H1 (cell line): ENCODE measurements at regions not wholly inside any gene's neighbourhood (a gene's known extent, or its start where the extent isn't known, plus 50 kb on each side); places are given as distances from the start of the nearest gene placed in this dataset.
A peak's percentile ranks its signal among the peaks of the same experiment; 100 is the strongest.

Experiments used
- BACH1 ChIP-seq: IDR thresholded peaks from 2 replicates; pipeline ENCODE4 v1.6.1; 2012; ENCODE audit warnings: low read length, improper control_type of control experiment
- CEBPB ChIP-seq: IDR thresholded peaks from 2 replicates; pipeline ENCODE4 v1.6.1; 2012; ENCODE audit warnings: low read depth, low read length
- HDAC6 ChIP-seq: IDR thresholded peaks from one replicate; pipeline ENCODE4 v1.7.1; 2012; ENCODE audit warnings: low read depth, mild to moderate bottlenecking, inconsistent platforms, low read length, moderate library complexity
- PHF8 ChIP-seq: fragments of 200-600 bp; sonication (generic); conservative IDR thresholded peaks from 2 replicates; pipeline ENCODE4 v1.7.1; 2012; ENCODE audit warnings: low read depth, mild to moderate bottlenecking, inconsistent platforms, low read length, moderate library complexity
- SIX5 ChIP-seq: IDR thresholded peaks from 2 replicates; pipeline ENCODE4 v1.6.1; 2011; ENCODE audit warnings: mild to moderate bottlenecking, low read depth, low read length

DNA sequence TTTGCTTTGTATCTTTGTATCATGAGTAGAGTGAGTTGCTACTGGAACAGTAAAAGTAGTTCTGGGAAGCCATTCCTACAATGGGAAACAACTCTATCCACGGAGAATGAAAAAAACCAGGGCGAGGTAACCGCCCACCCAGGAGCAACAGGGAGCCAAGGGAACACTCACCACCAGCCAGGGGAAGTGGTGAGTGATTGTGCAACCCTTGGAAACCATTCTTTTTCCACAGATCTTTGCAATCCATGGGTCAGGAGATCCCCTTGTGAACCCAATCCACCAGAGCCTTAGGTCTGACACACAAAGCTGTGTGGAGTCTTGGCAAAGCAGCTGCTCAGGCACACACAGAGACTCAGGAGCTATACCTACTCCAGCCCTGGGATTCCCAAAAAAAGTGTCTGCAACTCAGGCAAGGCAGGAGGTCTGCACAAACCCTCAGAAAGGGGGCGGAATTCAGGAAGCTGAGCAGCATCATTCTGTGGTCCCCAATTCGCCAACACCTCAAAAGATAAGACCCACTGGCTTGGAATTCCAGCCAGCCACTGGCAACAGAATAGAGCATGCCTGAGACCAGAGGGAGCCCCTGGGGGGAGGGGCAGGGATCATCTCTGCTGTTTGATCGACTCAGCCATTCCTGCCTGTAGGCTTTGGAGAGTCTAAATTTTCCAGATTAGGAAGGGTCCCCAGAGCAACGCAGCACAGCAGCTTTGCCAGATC, 52.1 kb upstream of the PPFIA2 start (continued):
- TF ChIP-seq CEBPB (peak; percentile 54), HDAC6 (no peak), PHF8 (no peak), SIX5 (no peak), BACH1 (no peak)
